K562 (cell line): ENCODE measurements at regions not wholly inside any gene's neighbourhood (a gene's known extent, or its start where the extent isn't known, plus 50 kb on each side); places are given as distances from the start of the nearest gene placed in this dataset.

Experiments used
- ATAC-seq: fragments of 200-7000 bp; cut with Tn5 transposase; 3 replicates; pipeline ENCODE4 v1.9.1; 2020; ENCODE audit warnings: moderate library complexity
- BruUV-seq: library from RNA; stranded (reverse); fragments of 400-500 nt; replicated peaks from 2 replicates; lab custom pipeline; 2021; lab: Mats Ljungman, UMichigan
- CTCF ChIA-PET: fragments of 300-600 bp; formaldehyde crosslinking; extraction: SDS; loops from one replicate; lab custom pipeline; 2021; ENCODE audit warnings: low intra/inter-chr PET ratio; lab: Yijun Ruan, JAX
- POLR2A ChIA-PET: fragments of 300-600, 350-650 bp; sonication (Branson Sonifier 250); formaldehyde crosslinking; extraction: SDS; loops from one replicate; lab custom pipeline; 2021; ENCODE audit warnings: antibody characterized with exemption, inconsistent platforms; lab: Yijun Ruan, JAX
- DNase-seq, 4 experiments: peaks; one replicate each; pipeline versions ENCODE4 v3.0.0 to v3.0.0-alpha.2; 2011 to 2018; ENCODE audit warnings: low spot score in 3 of 4, mixed read lengths in 3 of 4; ENCODE audit errors: extremely low read depth in 1 of 4
- FAIRE-seq: peaks from 2 replicates; lab custom pipeline; 2011; peaks lifted over from hg19 to GRCh38; lab: Jason Lieb, UNC
- H2AFZ ChIP-seq: 2 replicates; pipeline ENCODE4 v1.6.0; 2011; ENCODE audit warnings: low read depth, low read length, control low read depth, inconsistent platforms
- H3K27ac ChIP-seq: fragments of 200-600 bp; 3 replicates; pipeline ENCODE4 v1.8.0; 2011; ENCODE audit warnings: low read depth, mild to moderate bottlenecking, control low read depth, inconsistent platforms, low read length, moderate library complexity, mixed read lengths; ENCODE audit errors: extremely low read depth
- H3K27me3 ChIP-seq, 2 experiments: fragments of 300-600 bp in 1 of 2; 2 replicates in 1 of 2; 3 replicates in 1 of 2; pipeline versions ENCODE4 v1.6.0 to v1.8.0; 2011; ENCODE audit warnings: inconsistent platforms in 2 of 2, low read length in 2 of 2, mild to moderate bottlenecking in 1 of 2, mixed read lengths in 1 of 2, moderate library complexity in 1 of 2; ENCODE audit not compliant: control insufficient read depth in 2 of 2, insufficient read depth in 2 of 2
- H3K36me3 ChIP-seq: fragments of 300-600 bp; 3 replicates; pipeline ENCODE4 v1.8.0; 2011; ENCODE audit warnings: mild to moderate bottlenecking, low read length, inconsistent platforms; ENCODE audit not compliant: control insufficient read depth, insufficient read depth
- H3K4me1 ChIP-seq, 2 experiments: fragments of 200-600 bp in 1 of 2; replicated peaks in 1 of 2; 2 replicates in 1 of 2; 3 replicates in 1 of 2; pipeline versions ENCODE4 v1.5.1 to v1.8.0; 2011; ENCODE audit warnings: inconsistent platforms in 2 of 2, low read length in 2 of 2, mild to moderate bottlenecking in 1 of 2, mixed read lengths in 1 of 2, moderate library complexity in 1 of 2; ENCODE audit not compliant: control insufficient read depth in 2 of 2, insufficient read depth in 2 of 2
- H3K4me2 ChIP-seq: 2 replicates; pipeline ENCODE4 v1.6.1; 2011; ENCODE audit warnings: low read length, control low read depth, inconsistent platforms, mixed read lengths; ENCODE audit not compliant: insufficient read depth
- H3K4me3 ChIP-seq: fragments of 200-600 bp; sonication (generic), shearing (Covaris generic); 2 replicates; pipeline ENCODE4 v1.5.1; 2016; ENCODE audit warnings: control low read depth, inconsistent platforms
- H3K79me2 ChIP-seq: fragments of 200-600 bp; 3 replicates; pipeline ENCODE4 v1.8.0; 2011; ENCODE audit warnings: low read length, inconsistent platforms; ENCODE audit not compliant: control insufficient read depth, insufficient read depth
- H3K9ac ChIP-seq, 2 experiments: 2 replicates each; pipeline versions ENCODE4 v1.6.0 to v1.6.1; 2011; ENCODE audit warnings: low read depth in 2 of 2, low read length in 2 of 2, control low read depth in 1 of 2, inconsistent platforms in 1 of 2, mild to moderate bottlenecking in 1 of 2, mixed read lengths in 1 of 2; ENCODE audit not compliant: insufficient read depth in 1 of 2
- H3K9me1 ChIP-seq: one replicate; pipeline ENCODE4 v1.6.0; 2011; ENCODE audit warnings: inconsistent platforms, mild to moderate bottlenecking, low read length, moderate library complexity; ENCODE audit not compliant: control insufficient read depth, insufficient read depth
- H3K9me3 ChIP-seq: replicated peaks from 2 replicates; pipeline ENCODE4 v1.5.1; 2011; ENCODE audit warnings: low read depth, low read length, inconsistent platforms; ENCODE audit not compliant: control insufficient read depth, insufficient read depth
- H4K20me1 ChIP-seq: replicated peaks from 2 replicates; pipeline ENCODE4 v1.6.1; 2011; ENCODE audit warnings: low read length, inconsistent platforms, mixed read lengths; ENCODE audit not compliant: control insufficient read depth, insufficient read depth
- ATF3 ChIP-seq, 2 experiments: fragments of 450-650 bp in 1 of 2; sonication (generic) in 1 of 2; formaldehyde crosslinking in 1 of 2; IDR thresholded peaks in 1 of 2; conservative IDR thresholded peaks in 1 of 2; 2 replicates each; pipeline versions ENCODE4 v1.6.1 to v1.8.1; 2016 to 2023; ENCODE audit warnings: mild to moderate bottlenecking in 2 of 2, moderate library complexity in 2 of 2, inconsistent platforms in 1 of 2, missing genetic modification reagents in 1 of 2
- CHCHD3 ChIP-seq: fragments of 250-450 bp; sonication (Bioruptor Pico); IDR thresholded peaks from 2 replicates; pipeline ENCODE4 v2.1.2; 2022; ENCODE audit warnings: mild to moderate bottlenecking
- E4F1 ChIP-seq: fragments of 250-450 bp; sonication (Bioruptor Pico); IDR thresholded peaks from 2 replicates; pipeline ENCODE4 v1.5.0; 2021; ENCODE audit warnings: mild to moderate bottlenecking, borderline replicate concordance
- GABPB2 ChIP-seq: fragments of 250-450 bp; sonication (Bioruptor Pico); conservative IDR thresholded peaks from 2 replicates; pipeline ENCODE4 v1.5.1; 2021; ENCODE audit warnings: mild to moderate bottlenecking
- HDAC3 ChIP-seq: fragments of 450-650 bp; IDR thresholded peaks from 2 replicates; pipeline ENCODE4 v1.6.1; 2018; ENCODE audit warnings: borderline replicate concordance, mild to moderate bottlenecking, moderate library complexity; ENCODE audit not compliant: partially characterized antibody
- KAT7 ChIP-seq: sonication (generic); formaldehyde crosslinking; IDR thresholded peaks from 2 replicates; pipeline ENCODE4 v1.8.0; 2022; ENCODE audit warnings: missing genetic modification reagents, mild to moderate bottlenecking, borderline replicate concordance
- UBTF ChIP-seq, 2 experiments: IDR thresholded peaks; 2 replicates each; pipeline ENCODE4 v1.6.1; 2012; ENCODE audit warnings: improper control_type of control experiment in 2 of 2, low read depth in 2 of 2, low read length in 2 of 2, borderline replicate concordance in 1 of 2
- ZBTB49 ChIP-seq: sonication (generic); formaldehyde crosslinking; IDR thresholded peaks from 2 replicates; pipeline ENCODE4 v1.8.0; 2022; ENCODE audit warnings: missing genetic modification reagents, mild to moderate bottlenecking, borderline replicate concordance
- WGBS: fragments of 100-300 bp; shearing (Covaris generic); methylation state at CpG from one replicate; pipeline ENCODE4 v1.1.6; 2016; ENCODE audit warnings: low coverage, mixed read lengths; ENCODE audit not compliant: insufficient coverage; ENCODE audit errors: missing lambda C conversion rate; 5-methylcytosine and 5-hydroxymethylcytosine counted together
- in situ Hi-C: fragments of 300-500 bp; cut with MboI; formaldehyde crosslinking; loops from 4 replicates; pipeline ENCODE4 v1.15.0; 2018; ENCODE audit warnings: inconsistent platforms, mixed read lengths
- intact Hi-C: fragments of 100-400 bp; cut with micrococcal nuclease; formaldehyde crosslinking; loops from 2 replicates; pipeline ENCODE4 v1.14.2; 2022

- no peaks in the 10 kb centered on the region for H3K27me3 ChIP-seq
- H3K4me3 ChIP-seq = no peak overlapping the region
- intact Hi-C loops (no loop called here), in situ Hi-C loops (no loop called here)
- no peak overlapping the region for H3K27ac ChIP-seq
- no peaks in the 10 kb centered on the region for H4K20me1 ChIP-seq
- ChIA-PET POLR2A (no interaction called here), CTCF (no interaction called here)
- no peaks in the 10 kb centered on the region for H3K9me1 ChIP-seq
- H3K36me3 ChIP-seq = no peaks in the 10 kb centered on the region
- BruUV-seq = no TSS peak
- H3K79me2 ChIP-seq = no peaks in the 10 kb centered on the region
- ATAC-seq (no peak), FAIRE-seq (no peak), DNase-seq (no peak)
- no peaks in the 10 kb centered on the region for H3K9me3 ChIP-seq
- TF ChIP-seq UBTF (IDR thresholded peaks at IDR 0.05; ENCODE audit: borderline replicate concordance in 1 of 2, low read depth in 2 of 2, low read length in 2 of 2) (no peak), KAT7 (CRISPR knock-in tag) (no peak), GABPB2 (CRISPR knock-in tag) (no peak), ATF3 (IDR thresholded peaks at IDR 0.05) (no peak), ATF3 (CRISPR knock-in tag; conservative IDR thresholded peaks at IDR 0.05) (no peak), ZBTB49 (CRISPR knock-in tag) (no peak), E4F1 (CRISPR knock-in tag) (no peak), HDAC3 (no peak), CHCHD3 (CRISPR knock-in tag) (no peak)
- no peak overlapping the region for H3K4me2 ChIP-seq
- H2AFZ ChIP-seq = no peak overlapping the region
- no peak overlapping the region for H3K9ac ChIP-seq
- 17% methylated on average over 2 of the region's 2 CpGs for WGBS
- no peaks in the 10 kb centered on the region for H3K4me1 ChIP-seq
Observed at GRCh38 chr15:67953299-67953698, 100.8 kb upstream of the PIAS1 start.
